Endodermal cell (in vitro differentiated cells): ENCODE measurements at regions not wholly inside any gene's neighbourhood (a gene's known extent, or its start where the extent isn't known, plus 50 kb on each side); places are given as distances from the start of the nearest gene placed in this dataset.

Experiments
- DNase-seq: peaks from one replicate; pipeline ENCODE4 v3.0.0-alpha.2; 2017
- H3K27ac ChIP-seq: 2 replicates; pipeline ENCODE4 v1.5.1; 2013; ENCODE audit warnings: mild to moderate bottlenecking, low read depth, low read length, moderate library complexity
- H3K27me3 ChIP-seq: 2 replicates; pipeline ENCODE4 v1.6.1; 2013; ENCODE audit warnings: mild to moderate bottlenecking, low read length, moderate library complexity; ENCODE audit not compliant: insufficient read depth, control insufficient read depth, poor library complexity, severe bottlenecking
- H3K36me3 ChIP-seq: 2 replicates; pipeline ENCODE4 v1.7.0; 2013; ENCODE audit warnings: mild to moderate bottlenecking, low read length, moderate library complexity; ENCODE audit not compliant: control insufficient read depth, insufficient read depth
- H3K4me1 ChIP-seq: one replicate; pipeline ENCODE4 v1.7.0; 2013; ENCODE audit warnings: low read length; ENCODE audit not compliant: control insufficient read depth, insufficient read depth
- H3K4me3 ChIP-seq: 2 replicates; pipeline ENCODE4 v1.5.1; 2013; ENCODE audit warnings: mild to moderate bottlenecking, low read length, moderate library complexity
- H3K9ac ChIP-seq: 2 replicates; pipeline ENCODE4 v1.6.1; 2013; ENCODE audit warnings: mild to moderate bottlenecking, low read length, moderate library complexity; ENCODE audit not compliant: poor library complexity, severe bottlenecking; ENCODE audit errors: extremely low read depth
- H3K9me3 ChIP-seq: 2 replicates; pipeline ENCODE4 v1.6.1; 2013; ENCODE audit warnings: mild to moderate bottlenecking, low read length, moderate library complexity; ENCODE audit not compliant: control insufficient read depth
- H3K27ac Mint-ChIP-seq: 2 replicates; pipeline ENCODE4 v1.8.0; 2020; ENCODE audit warnings: mixed read lengths
- H3K27me3 Mint-ChIP-seq: 2 replicates; pipeline ENCODE4 v1.8.0; 2021; ENCODE audit warnings: mild to moderate bottlenecking, mixed read lengths; ENCODE audit not compliant: insufficient read depth
- H3K36me3 Mint-ChIP-seq: 2 replicates; pipeline ENCODE4 v1.8.0; 2020; ENCODE audit warnings: low read depth, mixed read lengths
- H3K4me1 Mint-ChIP-seq: 2 replicates; pipeline ENCODE4 v1.8.0; 2020; ENCODE audit warnings: mixed read lengths
- H3K4me3 Mint-ChIP-seq: 2 replicates; pipeline ENCODE4 v1.8.0; 2020; ENCODE audit warnings: mild to moderate bottlenecking, moderate library complexity, mixed read lengths
- H3K9me3 Mint-ChIP-seq: 2 replicates; pipeline ENCODE4 v1.8.0; 2020; ENCODE audit warnings: mild to moderate bottlenecking, mixed read lengths
- CTCF ChIP-seq: fragments of 200-600 bp; sonication (generic); conservative IDR thresholded peaks from 2 replicates; pipeline ENCODE4 v1.5.0; 2021; ENCODE audit warnings: antibody characterized with exemption, mild to moderate bottlenecking
- WGBS, 2 experiments: methylation state at CpG; one replicate each; pipeline versions ENCODE4 v1.1.5 to v1.1.7; 2013; ENCODE audit warnings: missing lambda C conversion rate in 2 of 2, mixed read lengths in 1 of 2; ENCODE audit not compliant: insufficient coverage in 1 of 2, insufficient read length in 1 of 2; 5-methylcytosine and 5-hydroxymethylcytosine counted together

- 87 to 89% methylated on average over 7 to 10 of the region's 10 CpGs for WGBS, 2 experiments
- DNase-seq: no peak
- H3K9ac ChIP-seq: no peak overlapping the region
- H3K36me3 Mint-ChIP-seq: no peaks in the 10 kb centered on the region
- no peak for TF ChIP-seq CTCF
- H3K4me3 ChIP-seq: no peak overlapping the region
- no peaks in the 10 kb centered on the region for H3K9me3 ChIP-seq
- no peak overlapping the region for H3K27ac ChIP-seq
- no peaks in the 10 kb centered on the region for H3K4me1 Mint-ChIP-seq
- H3K27me3 ChIP-seq: no peaks in the 10 kb centered on the region
- no peak overlapping the region for H3K27ac Mint-ChIP-seq
- H3K36me3 ChIP-seq: no peaks in the 10 kb centered on the region
- H3K9me3 Mint-ChIP-seq: no peaks in the 10 kb centered on the region
- H3K4me1 ChIP-seq: no peaks in the 10 kb centered on the region
- H3K4me3 Mint-ChIP-seq: no peak overlapping the region
- peaks cover 14% of the 10 kb centered on the region for H3K27me3 Mint-ChIP-seq
Measured at GRCh38 chr1:34627465-34628240, 127.2 kb upstream of the GJB5 start.

- Histone ChIP-seq H3K9ac (no peak overlapping the region), H3K27ac (no peak overlapping the region), H3K27me3 (no peaks in the 10 kb centered on the region), H3K4me1 (no peaks in the 10 kb centered on the region), H3K4me3 (no peak overlapping the region), H3K36me3 (no peaks in the 10 kb centered on the region), H3K9me3 (no peaks in the 10 kb centered on the region)
- no peak for DNase-seq
- Mint-ChIP-seq H3K4me3 (no peak overlapping the region), H3K27me3 (peaks cover 11% of the 10 kb centered on the region), H3K9me3 (no peaks in the 10 kb centered on the region), H3K4me1 (no peaks in the 10 kb centered on the region), H3K36me3 (no peaks in the 10 kb centered on the region), H3K27ac (no peak overlapping the region)
- TF ChIP-seq CTCF: no peak
- WGBS, 2 experiments: 74 to 92% methylated on average over 2 of the region's 2 CpGs
Measured at GRCh38 chr1:34631126-34631525, 123.7 kb upstream of the GJB5 start.

GRCh38 chr1:34639701-34640100 lies 115.1 kb upstream of the GJB5 start:
- Histone ChIP-seq H3K9me3 (no peaks in the 10 kb centered on the region), H3K27ac (no peak overlapping the region), H3K4me1 (no peaks in the 10 kb centered on the region), H3K9ac (no peak overlapping the region), H3K4me3 (no peak overlapping the region), H3K36me3 (no peaks in the 10 kb centered on the region), H3K27me3 (no peaks in the 10 kb centered on the region)
- no peak for DNase-seq
- H3K27me3 Mint-ChIP-seq: peaks cover 1% of the 10 kb centered on the region
- H3K4me1 Mint-ChIP-seq: peaks cover 24% of the 10 kb centered on the region
- H3K36me3 Mint-ChIP-seq: no peaks in the 10 kb centered on the region
- H3K9me3 Mint-ChIP-seq: peaks cover 4% of the 10 kb centered on the region
- H3K4me3 Mint-ChIP-seq: no peak overlapping the region
- no peak overlapping the region for H3K27ac Mint-ChIP-seq
- WGBS, 2 experiments: 81 to 89% methylated on average over 4 to 9 of the region's 9 CpGs
- TF ChIP-seq CTCF: no peak
